Daoy (cell line): ENCODE measurements at regions not wholly inside any gene's neighbourhood (a gene's known extent, or its start where the extent isn't known, plus 50 kb on each side); places are given as distances from the start of the nearest gene placed in this dataset.
A peak's percentile ranks its signal among the peaks of the same experiment; 100 is the strongest.
"Not testable (repeated sequence)": the region's sequence is repeated elsewhere in the genome, so short reads cannot be mapped to it uniquely, and the experiment has no call there.

ENCODE experiments used
- DNase-seq: peaks from one replicate; pipeline ENCODE4 v3.0.0-alpha.2; 2015; ENCODE audit warnings: low read depth

- no peak for DNase-seq
These were observed 499.1 kb upstream of the JAG1 start for GRCh38 chr20:11172881-11173280.

DNA sequence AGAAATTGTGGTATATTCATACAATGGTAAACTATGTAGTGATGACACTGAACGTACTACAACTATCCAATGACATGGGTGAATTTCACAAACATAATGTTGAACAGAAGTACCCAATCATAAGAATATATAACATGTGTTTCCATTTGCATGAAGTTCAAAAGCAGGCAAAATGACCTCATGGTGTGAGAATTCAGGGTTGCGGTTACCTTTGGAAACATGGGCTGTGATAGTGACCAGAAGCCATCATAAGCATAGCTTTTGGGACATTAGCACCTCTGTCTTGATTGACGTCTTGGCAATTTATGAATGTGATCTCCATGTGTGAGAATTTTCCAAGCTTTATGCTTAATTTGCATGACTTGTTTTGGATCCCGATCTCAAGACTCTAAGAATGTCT is 500.1 kb upstream of the JAG1 start:
- no peak for DNase-seq

- no peak for DNase-seq
These were observed 501.1 kb upstream of the JAG1 start for GRCh38 chr20:11174861-11175260.

DNA sequence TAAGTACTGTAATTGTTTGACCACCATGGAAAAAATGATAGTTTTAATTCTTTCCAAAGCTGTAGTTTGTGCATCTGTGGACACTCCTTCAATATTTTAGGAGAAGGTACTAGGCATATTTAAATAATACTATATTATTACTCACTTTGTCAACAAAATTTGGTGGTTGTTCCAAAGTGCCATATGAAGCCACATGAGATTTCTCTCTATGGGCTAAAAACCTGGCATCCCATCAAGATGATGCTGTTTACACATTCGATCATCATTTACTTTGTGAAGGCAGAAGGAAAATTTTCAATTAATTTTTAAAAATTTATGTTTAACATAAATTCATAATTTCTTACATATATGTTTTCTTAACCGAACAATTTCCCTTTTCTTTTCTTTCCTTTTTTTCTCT is 502.6 kb upstream of the JAG1 start:
- DNase-seq: no peak

- DNase-seq: peak; percentile 74
These were observed 505.3 kb upstream of the JAG1 start for GRCh38 chr20:11178946-11179654.

DNA sequence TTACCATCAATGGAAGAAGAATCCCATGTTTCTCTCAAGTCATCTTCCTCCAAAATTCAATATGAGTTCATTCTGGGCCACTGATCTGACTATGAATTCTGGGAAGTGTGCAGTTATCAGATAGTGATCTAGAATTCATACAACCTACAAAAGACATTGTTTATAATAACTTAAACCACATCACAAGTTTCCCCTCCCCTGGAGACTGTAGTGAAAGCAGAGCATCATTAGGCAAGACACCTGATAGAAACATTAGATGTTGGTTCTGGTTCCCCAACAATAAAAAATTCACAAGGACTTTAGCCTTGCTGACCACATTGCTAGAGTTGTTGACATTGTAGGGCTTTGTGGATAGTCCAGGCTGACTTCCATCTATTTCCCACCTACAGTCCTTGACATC is 506.4 kb upstream of the JAG1 start:
- no peak for DNase-seq

GRCh38 chr20:11181129-11181528 is 507.3 kb upstream of the JAG1 start:
- DNase-seq: not testable (repeated sequence)

GRCh38 chr20:11181966-11182365 is 508.2 kb upstream of the JAG1 start:
- no peak for DNase-seq

DNA sequence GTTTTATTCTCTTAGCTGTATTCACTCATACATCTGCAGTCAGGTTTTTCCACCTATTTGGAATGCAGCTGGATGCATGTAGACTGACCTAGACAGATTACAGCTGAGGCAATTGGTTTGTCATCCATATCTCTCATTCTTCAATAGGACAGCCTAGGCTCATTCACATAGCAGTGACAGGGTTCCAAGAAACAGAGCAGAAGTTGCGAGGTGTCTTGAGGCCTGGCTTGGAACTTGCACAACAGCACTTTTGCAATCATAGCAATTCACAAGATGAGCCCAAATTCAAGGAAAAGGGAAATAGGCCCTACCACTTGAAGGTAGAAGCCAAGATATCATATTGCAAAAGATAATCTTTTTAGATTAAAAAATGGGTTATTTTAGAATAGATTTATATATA is 508.9 kb upstream of the JAG1 start:
- no peak for DNase-seq

DNA sequence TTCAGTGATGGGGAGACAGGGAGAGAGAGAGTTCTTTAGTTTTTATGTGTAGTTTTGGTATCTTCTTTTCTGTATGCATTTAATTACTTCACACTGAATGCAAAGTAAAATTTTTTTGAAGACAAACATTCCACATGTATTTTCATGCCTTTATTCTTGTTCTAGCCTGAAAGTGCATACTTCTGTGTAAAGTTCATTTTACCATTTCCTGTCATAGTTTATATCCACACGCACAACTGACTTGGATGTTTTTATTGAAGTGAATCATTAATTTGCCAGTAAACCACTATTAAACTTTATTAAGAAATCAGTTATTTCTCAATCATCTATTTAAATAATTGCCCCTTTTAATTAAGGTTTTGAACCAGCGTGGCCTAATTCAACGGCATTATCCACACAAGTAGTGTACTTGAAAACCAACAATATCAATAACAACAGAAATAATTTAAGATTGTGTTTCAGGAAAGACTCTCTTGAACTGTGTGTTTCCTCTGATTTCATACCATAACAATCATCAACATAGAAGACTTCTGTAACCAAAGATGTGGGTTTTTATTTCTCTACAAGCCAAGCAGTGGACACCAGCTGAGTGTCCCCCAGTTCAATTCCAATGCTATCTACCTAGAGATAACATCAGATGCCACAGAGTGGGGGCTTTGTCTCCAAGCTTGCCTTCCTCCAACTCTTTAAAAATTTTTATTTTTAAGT is 512.7 kb upstream of the JAG1 start:
- DNase-seq: no peak

- DNase-seq: no peak
These were observed 515.2 kb upstream of the JAG1 start for GRCh38 chr20:11188843-11189603.

- DNase-seq: no peak
These were observed 516.9 kb upstream of the JAG1 start for GRCh38 chr20:11190741-11191140.

GRCh38 chr20:11192106-11192505 is 518.3 kb upstream of the JAG1 start:
- DNase-seq: no peak

GRCh38 chr20:11193241-11193640 is 519.4 kb upstream of the JAG1 start:
- no peak for DNase-seq

GRCh38 chr20:11195169-11195568 is 521.4 kb upstream of the JAG1 start:
- no peak for DNase-seq

DNA sequence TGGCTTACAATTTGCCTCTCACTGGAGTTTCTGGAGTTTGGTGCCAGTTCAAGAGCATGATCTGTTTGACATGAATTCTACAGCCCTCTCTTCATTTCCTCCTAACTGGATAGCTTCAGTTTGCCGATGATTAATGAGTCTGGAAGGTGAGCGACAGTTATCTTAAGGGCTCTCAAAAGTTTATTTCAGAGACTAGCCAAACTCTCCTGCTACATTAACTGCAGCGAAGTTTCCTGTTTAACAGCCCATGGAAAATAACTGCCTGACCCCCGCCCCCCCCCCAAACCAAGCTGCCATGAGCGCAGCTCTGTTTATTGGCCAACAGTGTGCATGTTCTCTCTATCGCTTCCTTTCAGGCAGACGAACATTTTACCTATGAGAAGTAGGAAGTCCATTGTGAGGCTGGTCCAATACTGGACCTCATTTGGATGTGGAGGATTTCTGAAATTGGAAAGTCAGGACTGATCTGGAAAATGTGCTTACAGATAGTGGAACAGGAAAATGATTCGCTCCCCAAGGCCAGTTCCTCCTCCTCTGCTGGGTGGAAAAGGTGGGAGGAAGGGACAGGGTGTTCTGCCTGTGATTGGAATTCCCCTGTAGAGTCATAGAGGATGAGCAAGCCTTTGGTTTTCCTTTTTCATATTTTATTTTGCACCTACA is 522.2 kb upstream of the JAG1 start:
- peak; percentile 82 for DNase-seq

DNA sequence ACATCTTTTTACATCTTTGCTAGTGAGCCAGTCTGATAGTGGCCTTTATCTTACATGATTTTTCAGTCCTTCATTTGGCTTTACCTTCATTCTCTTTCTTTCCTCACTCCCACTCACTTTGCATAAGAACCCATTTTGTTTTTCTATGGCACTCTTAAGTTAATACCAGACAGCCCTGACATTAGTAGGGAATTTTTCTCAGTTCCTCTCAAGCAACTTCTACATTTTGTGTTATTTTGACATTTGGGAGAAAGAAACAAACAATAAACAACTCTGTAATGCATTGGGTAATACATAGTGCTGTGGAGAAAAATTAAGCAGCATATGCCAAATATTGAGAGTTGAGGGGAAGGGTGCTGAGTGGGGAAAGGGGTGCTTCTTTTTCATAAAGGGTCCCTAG is 524.1 kb upstream of the JAG1 start:
- DNase-seq: no peak

DNA sequence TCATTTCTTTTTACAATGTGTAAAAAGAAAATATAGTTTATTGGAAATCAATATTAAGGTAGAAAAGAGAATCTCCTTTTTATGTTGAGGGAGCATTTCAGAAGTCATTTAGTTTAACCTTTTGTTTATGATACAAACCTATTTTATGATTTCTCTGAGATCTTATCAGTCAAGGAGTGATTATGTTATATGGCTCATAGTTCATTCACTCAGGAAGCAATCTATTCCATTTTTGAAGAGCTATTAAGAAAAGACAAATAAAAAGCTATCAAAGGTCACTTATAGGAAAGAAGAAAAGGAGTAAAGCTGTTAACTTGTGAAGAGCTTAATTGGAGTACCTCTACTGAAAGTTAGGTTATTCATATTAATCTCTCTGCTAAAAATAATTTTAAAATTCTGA is 526.6 kb upstream of the JAG1 start:
- DNase-seq: no peak

GRCh38 chr20:11204926-11205768 is 531.3 kb upstream of the JAG1 start:
- DNase-seq: peak; percentile 79

DNA sequence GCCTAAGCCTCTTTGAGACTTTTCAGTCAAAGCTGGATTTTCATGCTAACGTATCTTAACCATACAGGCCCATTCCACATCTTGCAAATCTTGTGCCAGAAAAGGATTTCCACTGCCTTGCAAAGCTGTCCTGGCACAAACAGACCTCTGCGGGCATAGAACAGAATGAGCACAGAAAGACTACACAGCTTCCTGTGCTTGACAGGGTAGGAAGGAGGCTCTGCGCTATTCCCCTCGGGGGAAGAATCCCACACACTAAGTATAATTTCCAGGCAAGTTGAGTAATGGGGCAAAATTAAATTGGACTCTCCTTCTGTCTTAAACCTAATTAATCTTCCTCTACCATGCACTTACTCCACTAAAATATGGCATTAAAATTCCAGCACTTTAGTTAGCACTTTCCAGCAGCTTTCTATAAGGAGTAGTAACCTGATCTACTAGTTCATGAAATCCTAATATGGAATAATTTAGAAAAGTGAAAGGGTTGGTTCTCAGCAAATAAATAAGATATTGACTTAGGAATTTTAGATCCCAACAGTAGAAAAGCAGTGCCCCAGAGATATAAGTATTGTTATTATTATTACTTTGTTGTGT is 532.1 kb upstream of the JAG1 start:
- peak; percentile 60 for DNase-seq
